NB4 (cell line): ENCODE measurements at regions not wholly inside any gene's neighbourhood (a gene's known extent, or its start where the extent isn't known, plus 50 kb on each side); places are given as distances from the start of the nearest gene placed in this dataset.

Experiments used
- DNase-seq: peaks from one replicate; pipeline ENCODE4 v3.0.0; 2010; ENCODE audit warnings: low read depth
- H3K4me3 ChIP-seq: one replicate; pipeline ENCODE4 v1.5.1; 2011; ENCODE audit warnings: mild to moderate bottlenecking, low read depth, low read length, moderate library complexity
- CTCF ChIP-seq: IDR thresholded peaks from one replicate; pipeline ENCODE4 v1.5.1; 2012; ENCODE audit warnings: low read depth, low read length
- MAX ChIP-seq: IDR thresholded peaks from 2 replicates; pipeline ENCODE4 v1.6.1; 2011; ENCODE audit warnings: low read depth, low read length
- MYC ChIP-seq: IDR thresholded peaks from 2 replicates; pipeline ENCODE4 v1.6.1; 2011; ENCODE audit warnings: low read depth, low read length
- POLR2A ChIP-seq: IDR thresholded peaks from 2 replicates; pipeline ENCODE4 v1.6.1; 2011; ENCODE audit warnings: mild to moderate bottlenecking; ENCODE audit not compliant: insufficient read length; ENCODE audit errors: extremely low read depth

GRCh38 chr5:176731506-176732160 lies 78.7 kb upstream of the UNC5A start:
- no peak overlapping the region for H3K4me3 ChIP-seq
- TF ChIP-seq MAX (no peak), CTCF (no peak), POLR2A (no peak), MYC (no peak)
- DNase-seq: no peak

- no peak for DNase-seq
- H3K4me3 ChIP-seq: no peak overlapping the region
- no peak for TF ChIP-seq CTCF
Measured at GRCh38 chr5:176732306-176732705, 78.1 kb upstream of the UNC5A start.

- DNase-seq: no peak
- H3K4me3 ChIP-seq: no peak overlapping the region
- TF ChIP-seq MYC (no peak), POLR2A (no peak), MAX (no peak), CTCF (no peak)
Measured at GRCh38 chr5:176732736-176733405, 77.5 kb upstream of the UNC5A start.

- no peak overlapping the region for H3K4me3 ChIP-seq
- TF ChIP-seq CTCF: no peak
- TF ChIP-seq POLR2A: no peak
- TF ChIP-seq MYC: no peak
- TF ChIP-seq MAX: no peak
- DNase-seq: no peak
Measured at GRCh38 chr5:176733406-176734262, 76.7 kb upstream of the UNC5A start.

- H3K4me3 ChIP-seq: no peak overlapping the region
- TF ChIP-seq POLR2A (no peak), MYC (no peak), MAX (no peak), CTCF (no peak)
- DNase-seq: no peak
Measured at GRCh38 chr5:176734756-176735342, 75.5 kb upstream of the UNC5A start.
